ENCODE measurements at regions not wholly inside any gene's neighbourhood (a gene's known extent, or its start where the extent isn't known, plus 50 kb on each side); places are given as distances from the start of the nearest gene placed in this dataset.

DNA sequence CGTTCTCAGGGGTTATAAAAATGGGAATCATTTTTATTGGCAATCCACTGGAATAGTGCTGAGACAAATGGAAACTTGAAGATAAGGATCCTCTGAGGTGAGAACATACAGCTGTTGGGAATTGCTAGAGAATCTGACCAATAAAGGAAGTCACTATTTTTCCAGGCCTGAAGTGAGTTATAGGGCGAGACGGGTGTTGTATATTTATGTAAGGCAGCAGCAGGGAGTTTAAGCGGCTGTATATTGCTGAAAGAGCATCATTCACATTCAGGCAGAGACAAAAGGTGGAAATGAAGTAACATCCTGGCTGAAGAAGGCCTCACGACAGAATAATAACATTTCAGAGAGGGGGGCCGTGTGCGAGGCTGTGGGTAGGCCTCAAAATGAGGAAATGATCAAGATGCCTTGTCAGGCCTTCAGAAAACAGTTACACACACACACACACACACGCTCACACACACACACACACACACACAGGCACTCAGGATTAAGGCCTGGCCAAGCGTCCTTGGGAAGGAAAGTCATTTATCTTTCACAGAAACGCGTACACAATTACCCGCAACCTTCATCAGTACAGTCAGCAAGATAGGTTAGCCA is 964.9 kb upstream of the NR2F2 start:
- CTCF ChIA-PET (ENCODE audit: partially characterized antibody): interaction anchor here (1.2 kb wide), 1 partner anchor 209 kb away, joined by 3 read pairs; no protein-coding TSS in a partner anchor
- FAIRE-seq: no peak

More for the DNA sequence above, 964.9 kb upstream of the NR2F2 start:
- Histone ChIP-seq H2BK5ac (ENCODE audit: low read depth, low read length) (no peak overlapping the region), H3K18ac (ENCODE audit: extremely low read depth, low read length) (no peak overlapping the region), H4K8ac (ENCODE audit: extremely low read depth, insufficient read depth, low read length) (no peak overlapping the region), H4K5ac (ENCODE audit: insufficient read length, low read depth, low read length) (no peak overlapping the region), H3K9me3 (ENCODE audit: insufficient read depth in 2 of 2, low read depth in 1 of 2, low read length in 1 of 2) (peaks cover 3 to 4% of the 10 kb centered on the region in 2 experiments; a peak in 1 of 4 replicates), H3K56ac (replicated peaks; ENCODE audit: insufficient read length, low read depth, low read length) (no peak overlapping the region), H3K4me3 (ENCODE audit: extremely low read depth in 1 of 4, insufficient read depth in 2 of 4, low read depth in 3 of 4, low read length in 4 of 4) (no peak overlapping the region), H3K27ac (ENCODE audit: low read depth, low read length) (no peak overlapping the region), H2AFZ (ENCODE audit: low read length) (no peak overlapping the region), H3K4ac (replicated peaks; ENCODE audit: insufficient read length, low read depth, low read length) (no peak overlapping the region), H3K79me2 (ENCODE audit: control insufficient read depth in 1 of 2, insufficient read depth in 2 of 2, low read length in 2 of 2) (no peaks in the 10 kb centered on the region), H2BK20ac (ENCODE audit: low read length) (no peak overlapping the region), H2BK120ac (replicated peaks; ENCODE audit: low read depth, low read length) (no peak overlapping the region), H3K9ac (replicated peaks in 1 of 4; ENCODE audit: extremely low read depth in 1 of 4, low read depth in 3 of 4, low read length in 3 of 4) (no peak overlapping the region), H3K23me2 (ENCODE audit: low read depth, low read length) (no peaks in the 10 kb centered on the region; the same call in 1 of the 2 replicates), H2BK12ac (ENCODE audit: low read depth, low read length) (no peak overlapping the region), H2BK15ac (ENCODE audit: low read length) (no peak overlapping the region), H2AK5ac (ENCODE audit: low read depth, low read length) (no peak overlapping the region), H3K4me1 (replicated peaks in 1 of 4; ENCODE audit: control insufficient read depth in 3 of 4, insufficient read depth in 4 of 4, low read length in 3 of 4) (peaks cover 0 to 2% (median 0%) of the 10 kb centered on the region in 4 experiments; a peak in 1 of 7 replicates), H3K14ac (ENCODE audit: insufficient read length) (no peak overlapping the region), H3K4me2 (ENCODE audit: insufficient read depth in 1 of 2, low read depth in 2 of 2, low read length in 2 of 2) (no peak overlapping the region), H4K91ac (replicated peaks; ENCODE audit: insufficient read length, low read length) (no peak overlapping the region), H3K23ac (ENCODE audit: insufficient read length) (no peak overlapping the region), H3K36me3 (ENCODE audit: control insufficient read depth in 2 of 4, insufficient read depth in 4 of 4, low read length in 3 of 4) (no peaks in the 10 kb centered on the region), H4K20me1 (replicated peaks in 1 of 2; ENCODE audit: control insufficient read depth in 1 of 2, insufficient read depth in 2 of 2, low read length in 2 of 2) (no peaks in the 10 kb centered on the region), H3K27me3 (replicated peaks in 1 of 4; ENCODE audit: control insufficient read depth in 3 of 4, extremely low read depth in 1 of 4, insufficient read depth in 3 of 4, low read length in 3 of 4) (no peaks in the 10 kb centered on the region), H3K79me1 (ENCODE audit: low read depth, low read length) (no peaks in the 10 kb centered on the region)
- TF ChIP-seq SP4 (IDR thresholded peaks at IDR 0.05; ENCODE audit: low read length) (no peak), SIN3A (conservative IDR thresholded peaks at IDR 0.05 in 1 of 2, IDR thresholded peaks at IDR 0.05 in 1 of 2; ENCODE audit: low read depth in 1 of 2, low read length in 2 of 2) (no peak), TAF7 (optimal IDR thresholded peaks at IDR 0.05; ENCODE audit: borderline replicate concordance, low read depth, low read length) (no peak), RXRA (IDR thresholded peaks at IDR 0.05; ENCODE audit: insufficient read depth, low read depth, low read length) (no peak), SRF (IDR thresholded peaks at IDR 0.05; ENCODE audit: low read depth, low read length) (no peak), TCF12 (IDR thresholded peaks at IDR 0.05; ENCODE audit: low read depth, low read length) (no peak), KDM5A (IDR thresholded peaks at IDR 0.05; ENCODE audit: low read length) (no peak), HDAC2 (IDR thresholded peaks at IDR 0.05; ENCODE audit: borderline replicate concordance in 1 of 2, low read depth in 2 of 2, low read length in 2 of 2) (no peak), ASH2L (IDR thresholded peaks at IDR 0.05; ENCODE audit: low read length) (no peak)
- 90% methylated on average over 12 of the region's 12 CpGs; no CpG with 5 or more reads in 1 of the 2 experiments for WGBS, 2 experiments (ENCODE audit: extremely low coverage in 1 of 2, insufficient coverage in 1 of 2, insufficient read length in 1 of 2, insufficient replicate concordance in 2 of 2, low coverage in 1 of 2, low lambda C conversion rate in 2 of 2, missing lambda C conversion rate in 1 of 2)
- DNase-seq (ENCODE audit: low read depth in 1 of 2, low spot score in 2 of 2): no peak
- POLR2A ChIA-PET (ENCODE audit: partially characterized antibody): no interaction called here

All from H1 (cell line).